ENCODE measurements at regions not wholly inside any gene's neighbourhood (a gene's known extent, or its start where the extent isn't known, plus 50 kb on each side); places are given as distances from the start of the nearest gene placed in this dataset.

DNA sequence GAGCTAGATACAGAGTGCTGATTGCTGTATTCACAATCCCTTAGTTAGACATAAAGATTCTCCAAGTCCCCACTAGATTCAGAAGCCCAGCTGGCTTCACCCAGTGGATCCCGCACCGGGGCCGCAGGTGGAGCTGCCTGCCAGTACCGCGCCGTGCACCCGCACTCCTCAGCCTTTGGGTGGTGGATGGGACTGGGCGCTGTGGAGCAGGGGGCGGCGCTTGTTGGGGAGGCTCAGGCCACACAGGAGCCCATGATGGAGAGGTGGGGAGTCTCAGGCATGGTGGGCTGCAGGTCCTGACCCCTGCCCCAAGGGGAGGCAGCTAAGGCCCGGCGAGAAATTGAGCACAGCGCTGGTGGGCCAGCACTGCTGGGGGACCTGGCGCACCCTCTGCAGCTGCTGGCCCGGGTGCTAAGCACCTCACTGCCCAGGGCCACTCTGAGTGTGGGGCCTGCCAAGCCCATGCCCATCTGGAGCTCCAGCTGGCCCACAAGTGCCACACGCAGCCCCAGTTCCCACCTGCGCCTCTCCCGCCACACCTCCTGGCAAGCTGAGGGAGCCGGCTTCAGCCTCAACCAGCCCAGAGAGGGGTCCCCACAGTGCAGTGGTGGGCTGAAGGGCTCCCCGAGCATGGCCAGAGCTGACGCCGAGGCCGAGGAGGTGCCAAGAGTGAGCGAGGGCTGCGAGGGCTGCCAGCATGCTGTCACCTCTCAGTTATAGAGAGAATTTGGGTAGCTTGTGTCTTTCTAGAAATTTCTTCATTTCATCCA is 417.6 kb downstream of the METTL15 start:
- DNase-seq (ENCODE audit: low spot score) = no peak

DNA sequence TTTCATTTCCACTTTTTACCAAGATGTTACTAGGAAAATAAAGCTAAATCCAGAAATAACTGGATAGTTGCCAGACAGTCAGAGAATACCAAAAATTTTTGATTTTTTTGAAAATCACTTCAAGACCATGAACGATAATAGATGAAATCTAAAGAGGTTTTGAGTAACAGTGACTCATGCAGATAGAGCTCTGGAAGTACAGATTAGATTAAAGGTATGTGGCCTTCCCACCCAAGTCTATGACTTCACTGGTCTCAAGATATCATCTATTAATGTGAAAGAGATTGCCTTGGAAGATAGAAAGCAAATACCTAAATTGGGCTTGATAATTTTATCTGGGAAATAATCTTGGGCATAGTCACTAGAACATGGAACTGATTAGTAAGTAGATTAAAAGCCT is 415.9 kb downstream of the METTL15 start:
- no peak for DNase-seq (ENCODE audit: low spot score)

DNA sequence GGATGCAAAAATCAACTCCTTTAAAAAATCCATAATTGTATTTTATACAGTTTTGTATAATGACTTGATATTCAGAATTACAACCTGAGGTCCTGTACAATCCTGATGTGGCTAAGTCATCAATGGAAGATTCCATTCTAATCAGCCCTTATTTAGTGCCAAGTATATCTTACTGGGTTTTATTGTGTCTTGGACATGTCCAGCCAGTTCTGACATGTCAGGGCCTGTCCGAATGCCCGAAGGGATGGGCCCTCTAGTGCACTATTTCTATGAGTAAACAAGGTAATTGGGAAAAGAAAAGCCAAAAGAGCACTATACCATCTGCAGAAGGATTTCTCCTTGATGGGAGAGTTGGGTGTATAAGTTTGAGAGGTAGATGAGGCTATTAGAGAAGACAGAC is 412.9 kb downstream of the METTL15 start:
- no peak for DNase-seq (ENCODE audit: low spot score)

DNA sequence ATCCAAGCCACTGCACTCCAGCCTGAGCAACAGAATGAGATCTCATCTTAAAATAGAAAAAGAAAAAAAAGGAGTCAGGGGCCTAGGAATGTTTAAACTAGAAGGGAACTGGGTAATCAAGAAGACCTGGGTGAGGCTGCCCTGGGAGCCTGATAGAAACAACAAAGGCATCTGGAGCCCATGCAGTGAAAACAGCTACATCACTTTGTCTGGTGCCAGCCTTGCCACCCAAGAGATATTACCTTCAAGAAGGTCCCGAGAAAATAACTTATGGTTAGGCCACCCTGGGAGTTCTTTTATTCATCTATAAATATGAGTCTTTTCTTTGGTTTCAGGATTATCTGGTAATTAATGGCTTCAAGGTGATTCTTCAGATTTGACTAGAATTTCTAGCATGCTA is 412.1 kb downstream of the METTL15 start:
- DNase-seq (ENCODE audit: low spot score) = no peak

DNA sequence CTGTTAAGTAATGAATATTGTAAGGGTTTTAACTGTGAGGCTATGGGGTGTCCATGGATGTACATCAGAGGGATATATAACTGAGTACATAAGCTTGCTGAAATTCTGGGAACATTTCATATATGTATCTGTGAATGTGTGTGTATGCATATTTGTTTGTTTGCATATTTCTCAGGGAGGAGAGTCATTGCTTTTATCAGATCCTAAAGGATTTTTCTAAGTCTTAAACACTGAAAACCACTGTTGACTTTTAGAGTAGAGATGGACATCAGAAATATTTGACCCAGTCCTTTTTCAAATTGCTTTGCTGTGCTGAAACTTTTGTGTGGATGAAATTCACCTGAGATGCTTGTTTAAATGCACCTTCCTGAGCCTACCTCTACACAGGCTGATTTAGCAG is 410.6 kb downstream of the METTL15 start:
- DNase-seq (ENCODE audit: low spot score) = no peak

DNA sequence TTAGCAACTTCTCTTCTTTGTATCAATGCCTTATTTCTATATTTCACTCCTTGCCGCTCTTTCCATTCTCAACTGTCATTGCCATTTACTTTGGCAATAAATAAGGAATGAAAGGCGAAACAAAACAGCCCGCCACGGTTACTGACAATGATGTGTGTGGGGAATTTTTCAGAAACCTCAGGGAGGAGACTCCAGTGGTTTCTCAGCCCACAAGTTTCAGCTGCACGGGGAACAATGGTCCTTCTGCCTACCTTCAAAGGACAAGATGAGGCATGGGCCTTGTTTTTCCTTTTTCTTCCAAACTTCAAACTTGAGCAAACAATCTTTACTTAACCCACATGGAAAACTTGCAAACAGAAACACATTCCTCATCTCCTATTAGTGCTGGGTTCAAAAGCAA is 409.4 kb downstream of the METTL15 start:
- DNase-seq (ENCODE audit: low spot score) = no peak

DNA sequence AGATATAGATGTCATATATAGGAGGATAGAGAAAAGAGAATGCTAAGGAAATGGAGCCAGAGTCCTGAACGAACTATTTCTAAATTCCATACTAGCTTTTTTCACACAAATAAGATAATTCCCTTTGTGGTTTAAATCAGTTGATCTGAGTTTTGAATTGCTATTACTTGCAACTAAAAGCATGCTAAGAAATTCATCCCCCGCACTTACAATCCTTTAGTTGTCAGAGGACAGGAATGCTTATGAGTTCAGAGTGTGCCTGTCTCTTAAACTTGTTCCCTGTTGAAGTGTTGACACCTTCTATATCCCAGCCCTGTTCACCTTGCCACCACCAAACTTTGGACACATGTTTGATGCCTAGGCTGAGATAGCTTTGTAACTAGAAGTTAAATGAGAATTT is 406.2 kb downstream of the METTL15 start:
- no peak for DNase-seq (ENCODE audit: low spot score)

DNA sequence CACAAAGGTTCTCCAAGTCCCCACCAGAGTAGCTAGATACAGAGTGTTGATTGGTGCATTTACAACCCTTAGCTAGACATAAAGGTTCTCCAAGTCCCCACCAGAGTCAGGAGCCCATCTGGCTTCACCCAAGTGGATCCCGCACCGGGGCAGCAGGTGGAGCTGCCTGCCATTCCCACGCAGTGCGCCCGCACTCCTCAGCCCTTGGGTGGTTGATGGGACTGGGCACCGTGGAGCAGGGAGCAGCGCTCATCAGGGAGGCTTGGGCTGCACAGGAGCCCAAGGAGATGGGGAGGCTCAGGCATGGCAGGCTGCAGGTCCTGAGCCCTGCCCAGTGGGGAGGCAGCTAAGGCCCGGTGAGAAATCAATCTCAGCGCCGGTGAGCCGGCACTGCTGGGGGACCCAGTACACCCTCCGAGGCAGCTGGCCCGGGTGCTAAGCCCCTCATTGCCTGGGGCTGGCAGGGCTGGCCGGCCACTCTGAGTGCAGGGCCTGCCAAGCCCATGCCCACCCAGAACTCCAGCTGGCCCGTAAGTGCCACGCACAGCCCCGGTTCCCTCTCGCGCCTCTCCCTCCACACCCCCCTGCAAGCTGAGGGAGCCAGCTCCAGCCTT is 404.1 kb downstream of the METTL15 start:
- DNase-seq (ENCODE audit: low spot score) = no peak

DNA sequence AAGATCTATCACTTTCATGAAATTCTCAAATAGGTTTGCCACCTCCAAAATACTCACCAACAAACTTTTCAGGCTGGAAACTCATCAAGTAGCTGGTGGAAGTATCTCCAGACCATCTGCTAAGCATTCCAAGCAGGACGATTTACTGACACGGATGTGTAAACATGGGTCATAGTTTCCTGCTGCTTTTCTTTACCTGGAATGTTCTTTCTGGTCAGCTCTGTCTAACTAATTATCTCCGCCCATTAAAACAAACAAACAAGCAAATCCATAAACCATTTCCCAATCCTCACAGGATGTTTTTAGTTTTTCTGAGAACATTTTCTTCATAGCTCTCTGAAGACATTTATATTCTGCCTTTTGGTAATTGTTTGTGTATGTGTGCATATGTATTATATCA is 397.0 kb downstream of the METTL15 start:
- peak; percentile 3 for DNase-seq (ENCODE audit: low spot score)

DNA sequence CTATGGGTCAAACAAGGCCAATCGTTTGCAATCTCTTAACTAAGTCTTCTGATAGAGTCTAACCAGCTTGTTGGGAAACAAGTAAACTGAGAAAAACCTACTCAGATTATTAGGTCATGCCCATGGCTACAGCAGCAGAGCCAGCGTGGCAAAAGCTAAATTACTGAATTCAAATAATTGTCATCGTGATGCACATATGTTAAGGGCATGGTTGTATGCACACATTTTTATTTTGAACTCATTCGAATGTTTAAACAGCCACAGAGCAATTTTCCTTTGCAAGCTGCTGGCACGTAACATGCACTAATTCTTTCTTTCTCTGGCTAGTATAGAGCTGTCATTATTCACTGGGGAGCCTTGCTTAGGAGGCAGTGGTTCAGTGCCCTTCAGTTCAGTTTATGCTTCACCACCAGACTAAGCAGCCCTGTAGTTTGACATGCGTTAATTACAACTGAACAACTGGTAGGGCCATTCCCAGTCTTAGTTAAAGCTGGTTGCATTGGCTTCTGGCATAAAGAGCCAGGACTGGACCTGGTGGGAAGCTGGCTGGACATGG is 396.4 kb downstream of the METTL15 start:
- DNase-seq (ENCODE audit: low spot score) = no peak

DNA sequence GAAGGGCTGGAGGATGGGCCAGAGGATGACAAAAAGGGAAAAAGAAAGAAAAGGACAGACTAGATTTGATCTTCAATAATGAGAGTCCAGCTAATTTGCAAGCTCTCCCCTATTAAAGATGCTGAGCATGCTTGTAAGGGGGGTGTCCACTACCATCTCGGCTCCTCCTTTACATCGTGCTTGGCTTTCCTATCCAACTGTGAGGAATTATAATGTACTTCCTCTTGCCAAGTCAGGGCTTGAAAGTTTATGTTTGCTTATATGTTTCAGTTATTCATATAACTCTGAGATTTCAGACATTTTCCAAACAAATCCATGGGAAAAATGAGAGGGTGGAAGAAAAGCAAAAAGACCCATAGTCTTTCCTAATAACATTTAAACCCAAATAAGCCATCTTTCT is 387.1 kb downstream of the METTL15 start:
- no peak for DNase-seq (ENCODE audit: low spot score)

DNA sequence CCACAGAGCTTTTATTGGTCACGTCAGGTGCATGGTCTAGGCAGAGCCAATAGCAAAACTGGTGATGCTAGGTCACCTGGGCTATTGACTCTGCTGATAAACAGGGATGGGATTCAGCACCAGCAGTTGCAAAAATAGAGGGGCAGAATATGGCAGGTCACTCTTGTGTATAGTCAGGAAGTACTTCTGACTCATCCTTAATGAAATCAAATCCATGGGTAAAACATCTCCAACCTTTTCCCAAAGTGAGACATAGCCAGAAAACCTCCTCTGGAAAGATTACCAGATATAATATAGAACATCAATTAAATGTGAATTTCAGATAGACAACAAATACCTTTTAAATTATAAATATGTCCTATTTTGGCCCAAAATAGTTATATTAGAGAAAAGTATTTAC is 383.2 kb downstream of the METTL15 start:
- DNase-seq (ENCODE audit: low spot score) = no peak

DNA sequence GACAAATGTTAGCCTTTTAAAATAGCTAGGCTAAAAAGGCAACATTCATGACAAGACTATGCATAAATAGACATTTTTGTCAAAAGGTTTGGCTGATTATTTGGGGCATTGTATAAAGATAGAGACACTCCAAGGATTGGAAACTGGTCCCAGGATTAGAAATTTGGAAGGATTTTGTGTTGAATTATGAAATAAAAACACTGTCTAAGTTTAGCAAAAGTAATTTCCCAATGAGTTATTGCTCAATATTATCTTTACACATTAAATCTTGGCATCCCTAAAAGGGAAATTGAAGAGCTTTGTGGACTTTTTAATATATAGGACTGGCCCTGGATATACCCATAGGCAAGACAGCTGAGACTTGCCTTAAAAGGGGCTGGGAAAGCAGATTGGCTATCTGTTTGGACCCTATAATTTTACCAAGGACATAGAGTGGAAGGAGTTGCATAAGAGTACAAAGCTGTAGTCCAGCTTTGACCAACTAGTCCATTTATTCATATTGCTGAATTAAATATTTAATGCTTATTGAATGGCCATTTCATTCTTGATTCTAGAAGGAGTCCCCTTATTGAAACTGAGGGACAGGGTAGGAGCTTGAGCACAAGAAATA is 382.7 kb downstream of the METTL15 start:
- DNase-seq (ENCODE audit: low spot score) = no peak

DNA sequence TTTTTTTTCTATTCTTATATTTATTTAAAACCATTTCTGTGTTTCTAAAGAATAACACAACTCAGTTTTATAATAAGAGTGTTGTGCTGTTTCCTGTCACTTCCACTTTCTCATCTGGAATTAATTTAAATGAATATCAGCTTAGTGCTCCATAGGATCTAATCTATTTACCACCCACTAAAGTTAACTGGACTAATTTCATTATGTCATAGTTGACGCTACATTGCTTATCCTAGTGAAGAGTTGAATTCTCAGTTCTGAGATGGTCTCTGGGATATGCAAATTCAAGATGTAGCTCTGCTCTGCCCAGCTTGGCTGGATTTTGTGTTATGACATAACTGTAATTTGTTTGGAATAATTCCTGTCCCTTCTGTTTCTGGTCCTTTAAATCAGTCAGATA is 380.1 kb downstream of the METTL15 start:
- no peak for DNase-seq (ENCODE audit: low spot score)

DNA sequence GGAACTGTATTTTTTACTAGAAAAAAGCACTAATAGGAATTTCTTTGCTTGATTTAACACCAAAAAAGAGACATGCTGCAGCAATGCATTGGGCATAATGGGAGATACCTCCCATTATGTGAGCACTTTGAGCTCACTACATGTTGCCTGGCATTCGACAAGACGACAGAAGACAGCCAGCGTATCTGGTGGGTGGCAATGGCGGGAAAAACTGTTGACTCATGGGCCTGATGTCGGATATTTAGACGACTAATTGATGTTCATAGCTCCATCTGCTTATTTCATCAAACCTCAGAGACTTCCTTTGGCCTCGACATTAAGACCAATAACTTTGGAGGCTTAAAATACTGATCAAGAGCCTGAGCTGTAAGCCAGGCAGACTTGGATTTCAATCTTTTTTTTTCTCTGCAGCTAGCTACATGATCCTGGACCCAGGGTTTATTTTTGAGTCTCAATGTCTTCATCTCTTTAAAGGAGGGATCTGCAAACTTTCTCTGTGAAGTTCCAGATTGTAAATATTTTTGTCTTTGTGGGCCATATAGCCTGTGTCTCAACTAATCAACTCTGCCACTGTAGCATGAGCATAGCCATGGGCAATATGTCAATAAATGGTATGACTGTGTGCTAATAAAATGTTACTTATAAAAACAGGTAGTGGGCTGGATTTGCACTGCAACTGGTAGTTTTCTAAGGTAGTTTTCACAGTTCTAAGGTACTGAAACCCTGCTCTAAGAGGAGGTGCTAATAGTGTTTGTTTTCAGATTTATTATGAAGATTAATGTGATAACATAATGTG is 375.1 kb downstream of the METTL15 start:
- no peak for DNase-seq (ENCODE audit: low spot score)

DNA sequence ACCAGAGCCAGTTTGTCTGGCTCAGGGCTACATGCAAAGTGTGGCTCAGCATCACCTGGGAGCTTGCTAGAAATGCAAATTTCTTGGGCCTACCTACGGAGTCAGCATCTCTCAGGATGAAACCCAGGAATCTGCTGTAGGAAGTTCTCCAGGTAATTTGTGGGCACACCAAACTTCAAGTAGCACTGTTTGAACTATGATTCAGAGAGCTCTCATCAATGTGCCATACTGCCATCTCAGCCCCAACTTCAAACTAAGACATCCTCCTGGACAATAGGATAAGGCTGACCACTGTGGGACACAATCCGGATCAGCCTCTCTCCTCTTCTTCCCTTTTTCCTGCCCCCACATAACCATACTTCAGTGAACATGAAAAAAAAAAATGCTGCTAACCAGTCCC is 374.5 kb downstream of the METTL15 start:
- no peak for DNase-seq (ENCODE audit: low spot score)

DNA sequence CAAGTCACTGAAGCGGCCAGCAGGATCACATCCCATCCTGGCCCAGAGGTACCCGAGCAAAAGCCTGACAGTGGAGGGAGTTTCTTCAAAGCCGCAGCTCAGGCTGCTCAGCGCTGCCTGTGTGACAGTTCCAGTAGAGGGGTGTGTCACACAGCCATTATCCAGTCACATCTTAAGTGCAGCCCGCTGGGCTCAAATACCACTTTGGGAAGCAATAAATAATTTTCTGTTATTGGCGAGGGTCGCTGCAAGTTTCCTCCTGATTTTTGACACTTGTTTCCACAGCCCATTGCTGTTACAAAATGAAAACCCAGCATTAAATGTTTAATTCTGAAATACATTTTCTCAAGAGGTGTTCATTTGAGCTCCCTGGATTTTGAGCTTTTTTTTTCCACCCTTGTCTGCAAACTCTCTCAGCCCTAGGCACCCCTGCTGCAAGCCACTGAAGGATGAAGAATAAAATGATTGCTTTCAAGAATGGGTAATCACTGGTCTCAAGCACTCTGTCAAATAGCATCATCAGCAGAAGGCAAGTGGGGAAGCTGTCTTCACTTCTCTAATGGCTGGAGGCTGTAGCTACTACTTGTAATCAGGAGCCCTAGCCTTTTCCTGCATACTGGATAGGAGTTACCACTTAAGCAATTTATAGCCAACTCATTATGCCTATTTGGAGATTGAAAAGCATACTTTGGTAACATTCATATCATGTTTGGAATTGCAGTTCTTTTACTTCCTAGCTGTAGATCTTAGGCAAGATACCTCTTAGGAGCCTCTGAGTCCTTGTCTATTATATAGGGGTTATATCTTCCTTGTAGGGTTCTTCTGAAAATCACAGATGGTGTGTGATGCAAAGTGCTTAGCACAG is 373.7 kb downstream of the METTL15 start:
- DNase-seq (ENCODE audit: low spot score) = no peak

DNA sequence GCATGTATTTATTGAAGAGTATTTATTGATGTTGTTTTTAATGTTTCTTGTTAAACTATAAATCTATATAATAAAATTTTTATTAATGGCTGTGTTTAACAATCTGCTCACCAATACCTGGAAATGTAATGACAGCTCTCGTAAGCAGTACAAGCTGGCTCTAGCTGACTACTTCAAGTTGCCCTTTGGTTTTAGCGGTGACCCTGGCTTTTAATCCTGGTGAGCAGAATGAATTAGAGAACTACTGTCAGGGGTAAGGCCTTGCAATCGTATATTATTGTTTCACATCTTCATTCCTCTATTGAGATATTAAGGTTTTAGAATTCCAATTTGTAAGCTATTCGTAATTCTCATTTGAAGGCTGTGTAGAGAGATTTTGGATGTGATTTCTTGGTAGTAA is 372.2 kb downstream of the METTL15 start:
- no peak for DNase-seq (ENCODE audit: low spot score)

DNA sequence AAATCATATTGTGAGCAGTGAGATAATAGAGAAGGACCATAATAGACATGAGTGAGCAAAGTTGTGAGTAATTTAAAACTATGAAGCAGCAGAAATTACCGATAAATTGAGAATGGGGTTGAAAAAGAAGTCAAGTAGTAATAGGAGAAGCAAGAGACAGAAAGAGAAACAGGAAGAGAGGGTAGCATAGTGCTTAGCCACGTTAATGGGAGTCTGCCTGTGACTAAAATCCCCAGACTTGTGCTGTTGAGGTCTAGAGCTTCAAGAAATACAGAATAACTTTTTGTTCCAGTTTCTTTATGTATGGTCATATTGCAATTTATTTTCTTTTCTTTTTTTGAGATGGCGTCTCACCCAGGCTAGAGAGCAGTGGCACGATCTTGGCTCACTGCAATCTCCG is 368.7 kb downstream of the METTL15 start:
- DNase-seq (ENCODE audit: low spot score) = no peak

DNA sequence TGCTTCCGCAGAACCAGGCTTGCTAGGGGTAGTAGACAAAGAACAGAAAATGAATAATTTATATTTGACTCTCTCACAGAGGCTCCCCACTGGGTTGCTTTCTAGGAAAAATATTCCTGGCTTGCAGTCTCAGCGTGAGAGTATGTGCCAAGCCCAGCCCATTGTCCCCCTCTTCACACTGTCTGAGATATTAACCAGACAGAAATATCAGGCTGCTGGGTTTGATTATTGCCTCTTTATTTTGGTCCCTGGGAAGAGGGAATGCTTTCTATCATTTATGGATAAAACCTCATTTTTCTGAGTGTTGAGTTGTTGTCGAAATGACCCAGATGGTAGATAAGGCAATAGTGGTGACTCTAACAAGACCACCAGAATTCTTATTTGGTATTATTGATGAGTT is 367.9 kb downstream of the METTL15 start:
- no peak for DNase-seq (ENCODE audit: low spot score)

DNA sequence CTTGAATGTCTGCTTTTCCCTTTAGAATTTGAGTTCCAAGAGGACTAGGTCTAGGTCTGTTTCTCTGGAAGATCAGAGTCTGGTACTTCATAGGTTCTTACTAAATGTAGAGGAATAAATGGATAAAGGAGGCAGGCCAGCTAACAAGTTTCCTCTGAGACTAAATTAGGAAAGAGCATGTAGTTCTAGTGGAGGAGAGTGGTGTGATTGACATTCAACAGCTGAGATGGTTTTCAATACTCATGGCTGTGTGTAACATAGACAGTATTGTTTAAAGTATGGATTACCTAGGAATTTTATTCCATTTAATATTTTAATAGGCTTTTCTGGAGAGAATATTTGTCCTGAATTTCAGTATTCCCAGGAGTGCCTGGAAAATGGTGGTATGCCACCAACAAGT is 364.7 kb downstream of the METTL15 start:
- DNase-seq (ENCODE audit: low spot score) = no peak

DNA sequence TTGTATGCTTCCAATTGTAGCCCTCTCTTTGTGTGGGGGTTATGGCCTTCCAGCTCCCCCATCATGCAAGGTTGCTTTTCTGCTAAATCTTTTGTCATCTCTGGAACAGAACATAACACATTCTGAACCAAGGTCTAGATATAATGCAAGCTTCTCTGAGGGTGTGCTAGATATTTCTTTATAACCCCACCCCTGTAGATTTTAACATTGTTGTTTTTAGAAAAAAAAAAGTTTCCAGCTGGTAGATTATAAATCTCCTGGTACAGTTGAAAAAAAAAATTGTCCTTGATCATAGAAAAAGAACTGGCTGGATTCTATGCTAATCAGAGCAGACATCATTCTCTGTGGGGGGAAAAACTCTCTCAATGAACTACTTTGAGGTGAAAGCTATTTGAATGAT is 363.3 kb downstream of the METTL15 start:
- DNase-seq (ENCODE audit: low spot score) = no peak

Data from SW480 (cell line).